GM12874 (cell line): ENCODE measurements at regions not wholly inside any gene's neighbourhood (a gene's known extent, or its start where the extent isn't known, plus 50 kb on each side); places are given as distances from the start of the nearest gene placed in this dataset.

Source experiments
- TF ChIP-seq, protein P1 (sequence below): IDR thresholded peaks from 2 replicates; pipeline ENCODE4 v1.5.1; 2011; ENCODE audit warnings: low read depth, mild to moderate bottlenecking, control low read depth, low read length, moderate library complexity; ENCODE audit not compliant: insufficient read depth

DNA sequence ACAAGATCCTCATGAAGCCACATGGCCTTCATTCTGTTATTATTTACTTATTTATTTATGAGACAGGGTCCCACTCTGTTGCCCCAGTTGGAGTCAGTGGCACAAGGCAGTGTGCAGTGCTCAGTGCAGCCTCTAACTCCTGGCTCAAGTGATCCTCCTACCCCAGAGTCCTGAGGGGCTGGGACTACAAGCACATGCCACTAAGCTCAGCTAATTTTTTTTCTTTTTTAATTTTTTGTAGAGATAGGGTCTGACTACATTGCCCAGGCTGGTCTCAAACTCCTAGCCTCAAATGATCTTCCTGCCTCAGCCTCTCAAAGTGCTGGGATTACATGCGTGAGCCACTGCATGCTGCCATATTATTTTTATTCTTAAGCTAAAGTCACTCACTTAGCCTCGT lies 241.4 kb downstream of the UQCRFS1 start:
- TF ChIP-seq, protein P1, sequence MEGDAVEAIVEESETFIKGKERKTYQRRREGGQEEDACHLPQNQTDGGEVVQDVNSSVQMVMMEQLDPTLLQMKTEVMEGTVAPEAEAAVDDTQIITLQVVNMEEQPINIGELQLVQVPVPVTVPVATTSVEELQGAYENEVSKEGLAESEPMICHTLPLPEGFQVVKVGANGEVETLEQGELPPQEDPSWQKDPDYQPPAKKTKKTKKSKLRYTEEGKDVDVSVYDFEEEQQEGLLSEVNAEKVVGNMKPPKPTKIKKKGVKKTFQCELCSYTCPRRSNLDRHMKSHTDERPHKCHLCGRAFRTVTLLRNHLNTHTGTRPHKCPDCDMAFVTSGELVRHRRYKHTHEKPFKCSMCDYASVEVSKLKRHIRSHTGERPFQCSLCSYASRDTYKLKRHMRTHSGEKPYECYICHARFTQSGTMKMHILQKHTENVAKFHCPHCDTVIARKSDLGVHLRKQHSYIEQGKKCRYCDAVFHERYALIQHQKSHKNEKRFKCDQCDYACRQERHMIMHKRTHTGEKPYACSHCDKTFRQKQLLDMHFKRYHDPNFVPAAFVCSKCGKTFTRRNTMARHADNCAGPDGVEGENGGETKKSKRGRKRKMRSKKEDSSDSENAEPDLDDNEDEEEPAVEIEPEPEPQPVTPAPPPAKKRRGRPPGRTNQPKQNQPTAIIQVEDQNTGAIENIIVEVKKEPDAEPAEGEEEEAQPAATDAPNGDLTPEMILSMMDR = no peak

DNA sequence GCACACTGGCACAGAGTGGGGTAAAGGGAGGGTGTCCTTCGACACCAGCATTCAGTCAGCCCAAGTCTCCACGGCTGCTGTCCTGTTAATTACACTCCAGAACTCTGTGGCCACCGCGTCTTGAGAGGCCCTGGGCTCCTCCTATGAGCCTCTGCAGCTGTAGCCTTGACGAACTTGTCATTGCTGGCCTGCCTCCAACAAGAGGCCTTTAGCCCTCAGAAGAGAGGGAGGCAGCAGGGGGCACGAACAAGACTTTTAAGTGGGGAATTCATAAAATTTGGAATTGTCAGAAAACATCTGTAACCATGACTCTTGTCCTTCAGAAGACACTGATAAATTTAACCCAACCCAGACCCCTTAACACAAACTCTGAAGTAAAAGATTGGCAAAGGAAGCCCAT lies 241.9 kb downstream of the UQCRFS1 start:
- TF ChIP-seq, protein P1 = no peak

DNA sequence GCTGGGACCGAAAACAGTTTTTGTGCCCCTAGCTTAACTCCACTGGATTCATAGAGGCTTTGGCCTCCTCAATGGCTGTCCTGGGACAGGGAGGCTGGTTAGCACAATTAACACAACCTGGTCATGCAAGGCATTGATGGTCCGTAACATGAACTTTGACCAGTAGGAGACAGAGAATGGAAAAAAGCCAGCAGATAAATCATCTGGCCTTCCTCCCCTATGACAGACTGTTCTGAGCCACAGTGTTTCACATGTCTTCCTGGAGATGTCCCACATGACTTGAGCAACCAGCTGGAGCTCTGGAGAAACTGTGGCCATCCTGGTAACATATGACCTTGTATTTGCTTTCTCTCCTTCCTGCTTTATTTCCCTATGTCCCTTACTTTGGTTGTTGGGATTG lies 244.2 kb downstream of the UQCRFS1 start:
- TF ChIP-seq, protein P1 = no peak

DNA sequence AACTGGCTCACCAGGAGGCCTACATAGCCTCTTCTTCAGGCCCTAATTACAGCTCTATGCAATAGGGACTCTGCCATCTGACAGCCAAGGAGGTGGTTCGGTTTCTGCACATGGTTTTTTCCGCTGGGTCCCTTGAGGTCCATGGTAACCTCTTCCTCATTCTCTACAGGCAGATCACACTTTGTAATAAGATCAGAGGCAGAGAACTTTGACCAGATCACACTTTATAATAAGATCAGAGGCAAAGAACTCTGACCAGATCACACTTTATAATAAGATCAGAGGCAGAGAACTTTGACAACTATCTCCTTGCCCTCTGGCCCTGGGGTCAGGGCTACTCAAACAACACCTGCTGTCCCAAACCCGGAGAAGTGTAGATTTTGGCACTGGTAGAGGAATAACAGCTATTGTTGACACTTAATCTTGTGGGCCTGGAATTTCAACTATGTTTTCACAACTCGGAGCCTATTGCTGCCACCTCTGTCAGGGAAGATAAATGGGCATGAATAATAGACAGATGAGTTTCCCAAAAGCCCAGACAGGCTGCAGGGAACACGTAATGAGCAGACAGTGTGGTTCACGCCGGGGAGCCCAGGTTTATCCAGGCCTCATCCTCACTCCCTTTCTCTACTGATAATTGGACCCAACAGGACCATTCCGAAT lies 246.1 kb downstream of the UQCRFS1 start:
- TF ChIP-seq, protein P1 = no peak

DNA sequence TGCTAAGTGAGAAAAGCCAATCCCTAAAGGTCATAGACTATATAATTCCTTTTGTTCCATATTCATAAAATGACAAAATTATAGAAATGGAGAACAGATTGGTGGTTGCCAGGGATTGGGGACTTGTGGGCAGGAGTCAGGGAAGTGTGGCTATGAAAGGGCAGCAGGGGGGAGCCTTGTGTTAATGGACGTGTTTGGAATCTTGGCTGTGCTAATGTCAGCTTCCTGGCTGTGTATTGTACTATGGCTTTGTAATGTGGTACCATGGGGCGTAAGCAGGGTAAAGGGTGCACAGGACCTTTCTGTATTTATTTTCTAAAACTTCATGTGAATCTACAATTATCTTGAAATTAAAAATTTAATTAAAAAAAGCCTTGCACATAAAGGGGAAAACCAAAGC lies 248.5 kb downstream of the UQCRFS1 start:
- TF ChIP-seq, protein P1 = no peak

DNA sequence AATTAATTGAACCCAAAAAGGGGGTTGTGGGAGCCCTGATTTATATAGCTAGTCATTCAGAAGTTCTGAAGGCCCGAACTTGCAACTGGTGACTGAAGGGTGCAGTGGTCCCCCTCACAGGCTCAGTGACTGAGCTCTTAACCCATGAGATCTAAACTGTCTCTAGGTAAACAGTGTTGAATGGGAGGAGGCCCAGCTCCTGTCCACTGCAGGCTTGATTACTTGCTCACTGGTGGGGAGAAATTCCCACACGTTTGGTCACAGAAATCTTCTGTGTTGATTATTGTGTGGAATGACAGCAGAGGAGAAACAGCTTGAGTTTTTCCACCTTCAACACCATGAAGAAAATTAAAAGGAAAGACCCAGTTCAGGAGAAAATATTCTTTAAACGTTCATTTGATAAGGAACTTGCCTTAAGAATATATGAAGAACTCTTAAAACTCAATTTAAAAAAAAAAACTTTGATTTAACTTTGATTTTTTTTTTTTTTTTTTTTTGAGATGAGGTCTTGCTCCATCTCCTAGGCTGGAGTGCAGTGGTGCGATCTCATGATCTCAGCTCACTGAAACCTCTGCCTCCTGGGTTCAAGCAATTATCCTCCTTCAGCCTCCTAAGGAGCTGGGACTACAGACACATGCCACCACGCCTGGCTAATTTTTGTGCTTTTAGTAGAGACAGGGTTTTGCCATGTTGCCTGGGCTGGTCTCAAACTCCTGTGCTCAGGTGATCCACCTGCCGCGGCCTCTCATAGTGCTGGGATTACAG lies 249.3 kb downstream of the UQCRFS1 start:
- TF ChIP-seq, protein P1 = no peak

DNA sequence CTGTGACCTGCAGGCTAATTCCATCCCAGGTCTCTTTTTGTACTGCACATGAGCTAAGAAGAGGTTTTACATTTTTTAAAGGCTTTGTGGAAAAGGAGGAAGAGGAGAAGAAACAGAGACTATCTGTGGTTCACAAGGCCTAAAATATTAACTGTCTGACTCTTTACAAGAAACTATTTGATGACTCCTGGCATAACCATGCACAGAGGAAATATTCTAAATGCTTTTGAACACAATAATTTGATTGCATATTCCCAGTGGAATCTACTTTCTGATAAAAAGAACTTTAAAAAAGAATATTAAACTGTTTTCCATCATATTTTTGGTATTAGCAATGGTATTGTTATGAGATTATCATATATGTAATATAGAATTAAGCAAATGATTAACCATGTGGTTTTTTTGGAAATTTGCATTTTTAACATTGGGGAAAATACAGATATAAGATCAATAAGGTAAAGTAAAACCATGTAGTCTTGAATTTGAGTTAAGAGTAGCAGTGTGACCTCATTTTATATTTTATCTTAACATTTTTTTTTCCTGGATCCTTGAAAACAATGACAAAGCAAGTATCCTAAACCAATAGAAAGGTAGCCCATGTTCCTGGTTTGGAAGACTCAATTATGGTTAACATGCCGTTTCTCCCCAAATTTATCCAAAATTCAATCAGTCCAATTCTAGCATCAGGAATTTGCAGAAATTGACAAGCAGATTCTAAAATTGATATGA lies 251.0 kb downstream of the UQCRFS1 start:
- TF ChIP-seq, protein P1 = no peak
